Activated CD4-positive, alpha-beta T cell treated with anti-CD3 and anti-CD28 coated beads for 24 hours (primary cell): ENCODE measurements at regions not wholly inside any gene's neighbourhood (a gene's known extent, or its start where the extent isn't known, plus 50 kb on each side); places are given as distances from the start of the nearest gene placed in this dataset.
"Not testable (repeated sequence)": the region's sequence is repeated elsewhere in the genome, so short reads cannot be mapped to it uniquely, and the experiment has no call there.

Source experiments
- DNase-seq, 2 donors: peaks; one replicate each; pipeline ENCODE4 v3.0.0-alpha.2; 2020; ENCODE audit warnings: low read depth in 2 of 2

GRCh38 chr2:44084850-44085249, 83.8 kb upstream of the PPM1B start:
- no peak for DNase-seq

- no peak for DNase-seq
Measured at GRCh38 chr2:44086629-44087028, 82.0 kb upstream of the PPM1B start.

- DNase-seq: peak; percentile 77 to 83
Measured at GRCh38 chr2:44087036-44087713, 81.5 kb upstream of the PPM1B start.

DNA sequence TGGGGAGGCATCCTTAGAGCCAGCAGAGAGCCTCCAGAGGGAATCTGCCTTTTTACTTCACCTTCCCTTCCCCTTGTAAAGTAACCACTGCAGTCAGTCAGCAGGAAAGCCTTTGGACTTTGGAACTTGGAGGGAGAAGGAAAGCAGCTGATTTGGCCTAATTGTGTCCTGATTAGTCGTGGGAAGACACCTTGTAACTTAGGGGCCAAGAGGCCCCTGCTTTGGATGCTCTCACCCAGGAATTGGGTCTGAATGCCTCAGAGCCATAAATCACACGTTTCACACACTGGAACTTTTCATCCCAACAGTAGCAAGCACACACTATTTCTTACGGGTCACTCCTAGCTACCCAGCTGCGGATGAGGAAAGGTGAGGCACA, 81.0 kb upstream of the PPM1B start:
- DNase-seq: no peak

DNA sequence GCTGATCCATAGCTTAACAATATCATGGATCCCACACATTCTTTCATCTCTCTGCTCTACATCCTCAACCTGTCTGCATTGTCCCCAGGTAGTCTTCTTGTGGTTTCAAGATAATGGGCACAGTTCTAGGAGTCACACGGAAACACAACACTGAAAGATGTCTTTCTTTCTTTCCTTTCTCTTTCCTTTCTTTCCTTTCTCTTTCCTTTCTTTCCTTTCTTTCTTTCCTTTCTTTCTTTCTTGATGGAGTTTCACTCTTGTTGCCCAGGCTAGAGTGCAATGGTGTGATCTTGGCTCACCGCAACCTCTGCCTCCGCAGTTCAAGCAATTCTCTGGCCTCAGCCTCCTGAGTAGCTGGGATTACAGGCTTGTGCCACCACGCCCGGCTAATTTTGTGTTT, 76.2 kb upstream of the PPM1B start:
- DNase-seq: not testable (repeated sequence)

DNA sequence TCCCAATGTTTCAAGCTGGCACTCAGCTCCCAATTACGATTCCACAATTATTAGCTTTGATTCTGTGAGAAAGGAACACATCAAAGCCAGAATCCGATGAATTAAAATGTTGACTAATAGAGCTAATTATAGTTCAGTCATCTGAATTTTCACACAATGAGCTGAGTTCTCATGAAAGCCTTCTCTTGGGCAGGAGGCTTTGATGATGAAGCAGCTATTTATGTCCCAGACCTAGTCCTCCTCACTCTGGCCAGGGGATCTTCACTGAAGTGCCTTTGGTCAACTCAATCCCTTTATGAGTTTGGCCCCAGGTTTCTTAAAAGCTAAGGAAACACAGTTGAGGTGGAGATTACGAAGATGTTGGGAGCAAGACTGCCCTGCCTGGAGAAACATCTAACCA, 74.7 kb upstream of the PPM1B start:
- DNase-seq: no peak

- DNase-seq: no peak
Measured at GRCh38 chr2:44097322-44097907, 71.3 kb upstream of the PPM1B start.

DNA sequence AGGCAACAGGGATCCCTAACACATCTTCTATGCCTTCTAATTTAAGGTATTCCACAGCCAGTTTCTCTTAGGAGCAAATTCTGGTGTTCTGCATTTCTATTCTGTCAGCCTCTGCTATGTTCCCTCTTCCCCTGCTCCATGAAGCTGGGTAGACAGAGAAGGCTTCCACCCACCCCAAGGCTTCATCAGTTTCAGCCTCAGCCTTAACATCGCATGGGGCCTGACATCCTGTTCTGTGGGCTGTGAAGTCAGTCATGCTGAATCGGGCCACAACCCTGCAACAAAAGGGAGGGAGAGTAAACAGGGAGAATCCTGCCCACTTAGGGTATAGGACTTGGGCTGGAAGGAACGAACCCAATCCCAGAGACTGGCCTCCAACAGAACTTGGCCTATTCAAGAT, 70.6 kb upstream of the PPM1B start:
- DNase-seq: no peak

DNA sequence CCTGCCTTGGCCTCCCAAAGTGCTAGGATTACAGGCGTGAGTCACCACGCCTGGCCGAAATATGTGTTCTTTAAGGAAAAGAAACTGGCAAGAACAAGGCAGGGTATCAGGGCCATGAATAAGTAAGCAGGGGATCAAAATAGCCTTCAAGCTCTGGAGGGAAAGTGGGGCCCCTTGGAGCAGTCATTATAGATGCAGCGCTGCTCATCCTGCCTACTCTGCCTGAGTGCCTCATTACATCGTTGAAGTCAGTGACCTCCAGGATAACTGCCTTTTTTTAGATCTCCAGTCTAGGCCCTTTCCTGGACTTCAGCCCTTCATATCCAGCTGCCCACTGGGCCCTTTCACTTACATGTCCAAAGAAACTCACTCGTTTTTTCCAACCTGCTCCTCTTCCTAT, 69.8 kb upstream of the PPM1B start:
- DNase-seq: no peak

- DNase-seq: no peak
Measured at GRCh38 chr2:44100351-44100750, 68.3 kb upstream of the PPM1B start.

- no peak for DNase-seq
Measured at GRCh38 chr2:44101246-44101645, 67.4 kb upstream of the PPM1B start.

DNA sequence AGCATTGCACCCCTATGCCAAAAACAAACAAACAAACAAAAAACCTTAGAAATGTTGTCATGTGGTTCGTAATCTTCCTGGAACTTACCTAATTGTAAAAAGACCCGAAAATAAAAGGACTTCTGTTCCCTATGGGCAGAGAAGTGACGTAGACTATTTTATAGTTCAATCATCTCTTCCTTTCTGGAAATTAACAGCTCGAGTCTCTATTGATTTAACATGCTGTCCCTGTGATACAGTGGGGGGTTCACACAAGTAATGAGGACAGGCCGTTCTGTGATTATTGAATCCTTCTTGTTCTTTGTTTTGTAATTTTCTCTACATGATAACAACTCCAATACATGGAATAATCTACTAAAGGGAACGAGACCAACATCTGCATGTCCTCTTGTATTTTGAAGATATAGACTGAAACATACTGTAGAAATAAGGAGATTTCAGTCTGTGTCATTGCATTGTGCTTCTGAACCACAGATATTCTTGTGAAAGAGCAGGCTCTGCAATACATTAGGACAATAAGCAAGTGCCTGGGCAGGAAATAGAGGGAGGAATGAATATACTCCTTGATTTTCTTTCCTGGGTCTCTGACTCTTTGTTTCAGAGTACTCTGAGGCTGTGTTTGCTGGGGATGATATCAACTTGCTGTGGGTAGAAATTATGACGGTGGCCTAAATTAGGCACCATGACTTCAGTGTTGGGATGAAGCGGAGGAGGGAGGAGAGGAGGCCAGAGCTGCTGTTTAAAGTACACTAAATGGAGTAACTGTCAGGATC, 65.7 kb upstream of the PPM1B start:
- DNase-seq: no peak

DNA sequence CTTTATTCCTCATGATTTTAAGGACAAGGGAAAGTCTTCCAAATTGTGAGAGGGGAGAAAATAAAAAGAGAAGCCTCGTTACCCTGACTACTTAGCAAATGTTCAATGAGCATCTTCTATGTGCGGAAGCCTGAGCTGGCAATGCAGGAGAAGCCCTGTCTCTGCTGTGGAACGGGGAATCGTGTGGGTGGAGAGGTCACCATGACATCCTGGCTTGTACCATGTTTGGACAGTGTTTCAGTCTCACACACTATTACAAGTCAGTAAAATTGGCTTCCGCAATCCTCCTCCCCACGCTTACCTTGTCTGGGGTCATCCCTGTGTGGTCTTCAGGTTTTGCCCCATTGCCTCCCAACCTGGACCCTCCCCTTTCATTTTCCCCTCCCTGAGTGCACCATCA, 65.0 kb upstream of the PPM1B start:
- DNase-seq: no peak

GRCh38 chr2:44104855-44105271, 63.8 kb upstream of the PPM1B start:
- no peak for DNase-seq

DNA sequence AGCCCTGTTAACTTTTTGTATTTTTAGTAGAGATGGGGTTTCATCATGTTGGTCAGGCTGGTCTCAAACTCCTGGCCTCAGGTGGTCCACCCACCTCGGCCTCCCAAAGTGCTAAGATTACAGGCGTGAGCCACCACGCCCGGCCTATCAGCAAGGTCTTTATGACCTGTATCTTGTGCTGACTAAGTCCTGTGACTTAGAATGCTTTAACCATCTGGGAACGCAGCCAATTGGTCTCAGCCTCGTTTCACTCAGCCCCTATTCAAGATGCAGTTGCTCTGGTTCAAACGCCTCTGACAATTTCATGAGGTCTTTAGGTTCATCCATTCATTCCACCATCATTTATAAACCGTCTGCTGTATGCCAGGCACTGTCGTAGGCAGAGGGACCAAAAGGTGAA, 62.2 kb upstream of the PPM1B start:
- DNase-seq: not testable (repeated sequence)

- no peak for DNase-seq
Measured at GRCh38 chr2:44107086-44107740, 61.5 kb upstream of the PPM1B start.

DNA sequence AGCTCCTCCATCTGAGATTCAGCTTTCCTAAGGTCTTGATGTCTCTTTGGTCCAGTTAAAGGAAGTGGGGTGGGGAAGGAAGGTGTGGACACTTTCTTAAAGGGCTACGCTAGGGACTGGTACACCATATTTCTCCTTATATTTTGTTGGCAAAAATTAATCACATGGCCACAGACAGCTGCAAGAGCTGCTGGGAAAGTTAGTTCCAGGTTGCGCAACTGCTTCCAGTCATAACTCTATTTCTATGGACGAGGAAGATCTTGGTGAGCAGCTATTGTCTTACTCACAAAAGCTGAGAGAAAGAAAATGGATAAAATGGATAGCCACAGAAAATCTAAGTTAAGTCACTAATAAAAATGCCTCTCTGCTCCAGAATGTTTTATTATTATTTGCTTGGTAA, 60.7 kb upstream of the PPM1B start:
- DNase-seq: no peak

- DNase-seq: no peak
Measured at GRCh38 chr2:44109166-44109565, 59.5 kb upstream of the PPM1B start.

- DNase-seq: no peak
Measured at GRCh38 chr2:44110444-44110843, 58.2 kb upstream of the PPM1B start.

- DNase-seq: no peak
Measured at GRCh38 chr2:44112096-44112495, 56.6 kb upstream of the PPM1B start.

- DNase-seq: no peak
Measured at GRCh38 chr2:44116319-44116718, 52.4 kb upstream of the PPM1B start.

DNA sequence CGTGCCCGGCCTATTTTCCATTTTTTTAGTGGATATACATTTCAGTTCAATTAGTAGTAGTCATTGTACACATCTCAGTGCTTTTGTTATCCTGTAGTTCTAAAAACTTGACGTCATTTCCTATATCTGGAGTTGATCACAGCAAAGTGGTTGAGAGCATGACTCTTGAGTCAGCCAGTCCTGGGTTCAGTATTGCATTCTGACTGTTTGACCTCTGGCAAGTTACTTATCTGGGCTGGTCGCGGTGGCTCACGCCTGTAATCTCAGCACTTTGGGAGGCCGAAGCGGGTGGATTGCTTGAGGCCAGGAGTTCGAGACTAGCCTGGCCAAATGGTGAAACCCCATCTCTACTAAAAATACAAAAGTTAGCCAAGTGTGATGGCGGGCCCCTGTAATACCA, 50.4 kb upstream of the PPM1B start:
- no peak for DNase-seq
